ENCODE measurements at regions not wholly inside any gene's neighbourhood (a gene's known extent, or its start where the extent isn't known, plus 50 kb on each side); places are given as distances from the start of the nearest gene placed in this dataset.

- TF ChIP-seq EZH2 (optimal IDR thresholded peaks at IDR 0.05; ENCODE audit: low read depth, low read length) (no peak), CTCF (IDR thresholded peaks at IDR 0.05; ENCODE audit: low read length) (no peak), EZH2phosphoT487 (IDR thresholded peaks at IDR 0.05; ENCODE audit: low read length) (no peak)
Measured at GRCh38 chr5:158288272-158288657, 429.3 kb upstream of the CLINT1 start.

Measured in MM.1S (cell line).